D341Med (cell line): ENCODE measurements at regions not wholly inside any gene's neighbourhood (a gene's known extent, or its start where the extent isn't known, plus 50 kb on each side); places are given as distances from the start of the nearest gene placed in this dataset.

Experiments used
- DNase-seq: peaks from one replicate; pipeline ENCODE4 v3.0.0; 2012; ENCODE audit warnings: low spot score

- no peak for DNase-seq
Observed at GRCh38 chr13:108360139-108360538, 90.6 kb downstream of the TNFSF13B start.

DNA sequence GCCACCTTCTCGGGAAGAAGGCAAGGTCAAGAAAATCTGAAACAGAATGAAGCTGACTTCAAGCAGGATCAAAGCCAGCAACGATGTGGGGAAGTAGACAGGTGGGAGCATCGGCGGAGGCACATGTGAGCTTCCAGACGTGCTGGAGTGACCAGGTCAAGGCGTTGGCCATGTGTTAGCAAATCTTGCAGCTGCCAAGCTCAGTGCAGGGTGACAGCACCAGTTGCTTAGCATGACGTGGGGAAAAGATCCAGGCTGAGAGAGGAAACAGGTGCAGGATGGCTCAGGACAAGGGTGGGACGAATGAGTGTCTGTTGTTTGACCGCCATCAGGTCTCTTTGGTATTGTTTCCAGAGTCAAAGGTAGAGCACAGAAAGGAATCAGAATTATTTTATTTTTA is 92.3 kb downstream of the TNFSF13B start:
- DNase-seq: no peak

- DNase-seq: no peak
Observed at GRCh38 chr13:108363666-108364065, 94.1 kb downstream of the TNFSF13B start.

GRCh38 chr13:108365255-108365654 is 95.7 kb downstream of the TNFSF13B start:
- no peak for DNase-seq

GRCh38 chr13:108368250-108368905 is 98.9 kb downstream of the TNFSF13B start:
- no peak for DNase-seq

GRCh38 chr13:108369412-108369811 is 99.9 kb downstream of the TNFSF13B start:
- no peak for DNase-seq

DNA sequence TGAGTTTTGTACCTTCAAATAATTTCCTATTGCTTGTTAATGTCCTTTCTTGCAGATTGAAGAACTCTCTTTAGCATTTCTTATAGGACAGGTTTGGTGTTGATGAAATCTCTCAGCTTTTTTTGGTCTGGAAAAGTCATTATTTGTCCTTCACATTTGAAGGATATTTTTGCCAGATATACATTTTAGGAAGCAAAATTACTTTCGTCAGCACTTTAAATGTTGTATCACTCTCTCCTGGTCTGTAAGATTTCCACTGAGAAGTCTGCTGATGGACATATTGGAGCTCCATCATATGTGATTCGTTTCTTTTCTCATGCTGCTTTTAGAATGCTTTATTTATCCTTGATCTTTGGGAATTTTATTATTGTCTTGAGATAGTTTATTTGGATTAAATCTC is 105.5 kb downstream of the TNFSF13B start:
- DNase-seq: no peak

GRCh38 chr13:108375772-108376171 is 106.3 kb downstream of the TNFSF13B start:
- no peak for DNase-seq

DNA sequence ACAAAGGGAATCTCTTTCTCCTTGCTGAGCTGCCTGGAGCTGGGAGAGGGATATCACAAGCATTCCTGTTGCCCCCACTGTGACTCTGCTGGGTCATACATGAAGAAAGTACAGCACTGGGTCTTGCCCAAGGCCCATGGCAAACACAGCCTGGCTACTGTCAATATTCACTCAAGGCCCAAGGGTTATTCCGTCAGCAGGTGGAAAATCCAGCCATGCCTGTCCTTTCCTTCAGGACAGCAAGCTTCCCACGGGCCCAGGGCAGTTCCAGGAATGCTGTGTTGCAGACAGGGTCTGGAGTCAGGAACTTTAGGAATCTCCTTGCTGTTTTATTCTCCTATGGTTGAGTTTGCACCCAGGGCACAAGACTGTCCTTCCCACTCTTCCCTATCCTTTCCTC is 106.8 kb downstream of the TNFSF13B start:
- DNase-seq: no peak

DNA sequence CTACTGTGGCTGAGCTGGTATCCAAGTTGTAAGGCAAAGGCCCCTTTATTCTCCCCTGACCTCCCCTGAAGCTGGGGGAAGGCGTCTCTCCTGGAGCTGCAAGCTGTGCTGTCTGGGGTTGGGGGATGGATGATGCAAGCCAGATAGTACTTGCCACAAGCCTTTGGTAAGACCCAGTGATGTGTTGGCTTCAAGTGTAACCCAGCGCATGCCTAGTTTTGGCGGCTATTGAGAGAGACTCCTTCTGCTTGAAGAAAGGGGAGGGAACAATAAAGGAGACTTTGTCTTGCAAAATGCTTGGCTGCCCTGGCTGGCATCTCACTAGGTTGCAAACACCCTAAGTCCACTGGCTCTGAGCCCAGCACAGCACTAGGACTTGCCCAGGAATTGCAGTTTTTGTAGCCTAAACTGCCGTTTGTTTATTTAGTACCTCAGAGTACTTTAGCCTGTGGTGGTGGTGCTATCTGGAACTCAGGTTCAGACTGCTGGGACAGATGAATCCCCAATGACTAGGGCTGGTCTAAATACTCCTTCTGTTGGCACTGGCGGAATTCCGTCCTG is 108.2 kb downstream of the TNFSF13B start:
- no peak for DNase-seq

DNA sequence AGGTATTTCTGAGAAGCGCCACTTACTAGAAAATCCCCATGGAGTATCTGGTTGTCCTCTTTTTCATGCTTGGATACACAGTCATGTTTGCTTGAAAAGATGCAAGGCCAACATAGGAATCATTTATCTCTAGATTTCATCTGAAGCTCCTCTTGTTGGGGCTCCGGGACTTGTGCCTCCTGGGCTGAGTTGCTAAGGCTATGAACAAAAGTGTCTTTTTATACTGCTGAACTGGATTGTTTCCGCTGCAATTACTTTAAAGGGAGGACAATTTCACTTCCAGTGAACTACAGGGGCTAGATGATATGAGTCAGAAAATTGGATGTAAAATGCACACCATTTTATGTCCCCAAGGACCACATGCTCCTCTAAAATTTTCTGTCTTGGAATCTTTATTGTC is 114.1 kb downstream of the TNFSF13B start:
- no peak for DNase-seq

- DNase-seq: no peak
Observed at GRCh38 chr13:108387156-108387555, 117.6 kb downstream of the TNFSF13B start.

DNA sequence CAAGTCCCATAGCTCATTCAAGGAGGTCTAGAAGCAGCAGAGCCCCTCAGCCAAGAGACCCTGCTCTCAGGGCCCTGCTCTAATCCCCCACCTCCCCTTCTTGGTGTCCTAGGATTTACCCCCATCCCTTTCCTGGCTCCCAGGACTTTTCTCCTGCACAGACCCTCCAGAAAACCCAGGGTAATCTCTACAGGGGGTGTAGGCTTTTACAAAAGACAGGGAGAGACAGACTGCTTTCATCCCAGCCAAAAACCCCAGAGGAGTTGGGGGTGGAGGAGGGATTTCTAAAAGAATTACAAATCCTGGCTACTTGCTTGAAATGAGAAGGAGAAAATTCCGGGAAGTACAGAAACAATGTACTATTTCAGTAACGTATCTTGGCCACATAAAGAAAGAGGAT is 133.3 kb downstream of the TNFSF13B start:
- DNase-seq: no peak

DNA sequence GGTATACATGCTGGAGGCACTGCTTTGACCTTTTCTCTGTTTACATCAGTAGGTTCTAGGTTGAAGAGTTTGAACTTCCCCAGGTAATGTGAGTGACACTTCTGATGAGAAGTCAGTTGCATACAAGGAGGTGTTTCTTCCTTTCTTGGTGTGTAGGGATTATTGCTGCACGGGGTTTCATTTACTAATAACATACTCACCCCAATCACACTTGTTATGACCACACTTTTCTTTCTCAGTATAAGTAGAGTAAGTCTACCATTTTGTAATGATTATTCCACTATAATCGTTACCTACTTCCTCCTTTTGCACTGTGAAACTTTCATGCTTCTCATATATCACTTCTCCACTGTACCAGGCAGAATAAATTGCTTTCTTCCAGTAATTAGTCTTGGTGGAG is 138.0 kb downstream of the TNFSF13B start:
- no peak for DNase-seq

DNA sequence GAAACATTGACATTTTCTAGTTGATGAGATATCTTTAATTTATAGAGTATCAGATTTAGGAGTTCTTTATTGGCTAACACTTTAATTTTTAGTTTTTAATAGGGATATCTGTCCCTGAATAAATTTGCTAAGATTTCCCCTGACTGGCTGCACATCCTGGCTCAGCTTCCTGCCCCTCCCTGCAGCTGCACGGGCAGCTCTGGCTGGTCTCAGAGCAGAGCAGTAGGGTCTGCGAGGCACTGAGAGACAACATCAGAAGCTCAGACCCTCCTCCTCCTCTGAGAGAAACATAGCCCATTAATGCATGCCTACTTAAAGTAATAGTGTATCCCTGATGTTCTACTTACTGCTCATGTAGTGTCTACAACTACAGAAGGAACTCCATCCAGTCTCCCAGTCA is 139.2 kb downstream of the TNFSF13B start:
- DNase-seq: no peak

GRCh38 chr13:108409730-108410129 is 140.2 kb downstream of the TNFSF13B start:
- no peak for DNase-seq

- no peak for DNase-seq
Observed at GRCh38 chr13:108419768-108420167, 150.2 kb downstream of the TNFSF13B start.

GRCh38 chr13:108425056-108425455 is 155.5 kb downstream of the TNFSF13B start:
- DNase-seq: no peak

DNA sequence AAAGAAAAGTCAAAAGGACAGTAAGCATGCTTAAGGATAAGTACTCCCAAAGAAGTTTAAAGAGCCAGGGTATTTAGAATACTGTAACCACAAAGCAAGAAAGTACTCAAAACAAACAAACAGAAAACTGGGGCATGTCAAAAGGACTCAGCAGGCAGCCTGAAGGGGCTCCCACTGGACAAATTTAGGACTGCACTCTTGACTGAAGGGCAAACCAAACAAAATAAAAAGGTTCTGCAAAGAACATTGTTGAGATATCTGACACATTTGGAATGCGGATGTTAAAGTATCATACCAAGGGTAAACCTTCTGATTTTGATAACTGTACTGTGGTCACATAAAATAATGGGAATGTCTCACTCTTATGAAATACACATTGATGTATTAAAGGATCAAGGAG is 157.4 kb downstream of the TNFSF13B start:
- no peak for DNase-seq

- no peak for DNase-seq
Observed at GRCh38 chr13:108427355-108427754, 157.8 kb downstream of the TNFSF13B start.

- no peak for DNase-seq
Observed at GRCh38 chr13:108428691-108429090, 159.2 kb downstream of the TNFSF13B start.

DNA sequence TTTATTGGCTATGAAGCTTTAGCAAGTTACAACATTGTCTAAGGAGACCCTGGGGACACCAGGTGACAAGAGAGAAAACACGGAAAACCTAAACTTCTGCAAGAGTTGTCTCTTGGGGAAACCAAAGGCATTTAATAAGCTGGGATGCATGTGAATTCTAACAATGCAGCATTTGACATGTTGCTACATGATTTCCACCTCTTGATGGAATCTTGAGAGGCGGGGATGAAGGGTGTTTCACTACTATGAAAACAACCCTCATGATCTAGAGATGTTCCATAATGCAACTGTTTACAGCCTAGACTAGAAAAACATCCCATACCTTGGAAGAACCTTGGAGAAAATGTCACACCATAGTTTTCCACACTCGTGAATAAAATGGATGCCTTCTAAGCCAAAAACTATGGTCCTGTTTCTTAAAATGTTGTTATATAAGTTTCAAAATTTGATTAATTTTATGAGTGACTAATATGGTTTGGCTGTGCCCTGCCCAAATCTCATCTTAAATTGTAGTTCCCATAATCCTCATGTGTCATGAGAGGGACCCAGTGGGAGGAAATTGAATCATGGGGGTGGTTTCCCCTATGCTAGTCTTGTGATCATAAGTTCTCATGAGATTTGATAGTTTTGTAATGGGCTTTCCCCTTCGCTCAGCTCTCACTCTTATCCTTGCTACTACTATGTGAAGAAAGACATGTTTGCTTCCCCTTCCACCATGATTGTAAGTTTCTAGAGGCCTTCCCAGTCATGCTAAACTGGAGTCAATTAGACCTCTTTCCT is 164.6 kb downstream of the TNFSF13B start:
- no peak for DNase-seq

- no peak for DNase-seq
Observed at GRCh38 chr13:108435393-108436149, 166.1 kb downstream of the TNFSF13B start.
